Transverse colon (tissue), 3 donors: ENCODE measurements at regions not wholly inside any gene's neighbourhood (a gene's known extent, or its start where the extent isn't known, plus 50 kb on each side); places are given as distances from the start of the nearest gene placed in this dataset.

Source experiments
- POLR2A ChIP-seq: fragments of 450-650 bp; IDR thresholded peaks from one replicate; pipeline ENCODE4 v1.6.1; 2016; ENCODE audit warnings: antibody characterized with exemption, mild to moderate bottlenecking, moderate library complexity
- POLR2AphosphoS5 ChIP-seq, 3 donors: sonication (generic); formaldehyde crosslinking; IDR thresholded peaks; one replicate each; pipeline ENCODE4 v1.6.1; 2016; ENCODE audit warnings: antibody characterized with exemption in 3 of 3

DNA sequence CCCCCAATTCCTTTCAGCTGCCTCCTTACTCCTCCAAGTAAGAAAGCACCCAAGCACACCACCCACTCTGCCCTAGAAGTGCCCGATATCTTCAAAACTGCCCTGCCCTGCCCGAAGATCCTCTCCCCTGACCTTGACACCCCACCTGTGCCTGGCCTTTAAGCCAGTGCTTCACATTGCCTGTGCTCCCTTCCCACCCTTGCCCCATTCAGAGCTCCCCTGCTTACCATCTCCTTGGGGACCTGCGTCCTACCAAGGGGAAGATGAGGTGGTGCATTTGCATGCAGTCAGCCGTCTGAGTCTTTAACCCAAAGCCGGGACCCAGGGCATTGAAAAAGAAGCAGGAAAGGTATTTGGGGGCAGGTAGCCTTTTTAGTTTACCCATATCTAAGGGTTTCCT lies 73.5 kb upstream of the SLCO3A1 start:
- TF ChIP-seq POLR2A (no peak), POLR2AphosphoS5 (IDR thresholded peaks at IDR 0.05) (no peak)
